Caki2 (cell line): ENCODE measurements at regions not wholly inside any gene's neighbourhood (a gene's known extent, or its start where the extent isn't known, plus 50 kb on each side); places are given as distances from the start of the nearest gene placed in this dataset.
"Not testable (repeated sequence)": the region's sequence is repeated elsewhere in the genome, so short reads cannot be mapped to it uniquely, and the experiment has no call there.

Experiments
- DNase-seq: peaks from one replicate; pipeline ENCODE4 v3.0.0-alpha.2; 2015; ENCODE audit warnings: low read depth
- in situ Hi-C: cut with HindIII; loops from 2 replicates; pipeline ENCODE4 v1.10.0; 2016; ENCODE audit warnings: low sequenced_read_pairs, low pct_unique_long_range_greater_than_20kb, mixed read lengths

DNA sequence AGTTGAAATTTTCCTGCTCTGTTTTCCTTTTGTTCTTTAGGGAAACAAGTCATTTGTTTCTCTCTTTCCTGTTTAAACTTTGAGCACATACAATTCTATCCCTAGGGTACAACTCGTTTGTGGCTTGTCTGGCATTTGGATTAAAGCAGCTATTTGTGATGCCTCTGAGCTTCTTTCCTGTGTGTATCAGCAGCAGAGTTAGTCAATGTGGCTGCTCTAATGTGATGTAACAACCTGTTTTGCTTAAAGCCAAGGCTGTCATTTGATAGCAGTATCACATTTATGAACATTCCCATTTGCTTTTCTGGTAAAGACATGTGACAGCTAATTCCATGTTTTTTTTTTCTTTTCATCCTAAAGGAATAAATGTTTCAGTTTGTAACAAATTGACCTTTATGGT is 314.3 kb upstream of the CHD1 start:
- in situ Hi-C loops, result no loop called here
- DNase-seq, result no peak

DNA sequence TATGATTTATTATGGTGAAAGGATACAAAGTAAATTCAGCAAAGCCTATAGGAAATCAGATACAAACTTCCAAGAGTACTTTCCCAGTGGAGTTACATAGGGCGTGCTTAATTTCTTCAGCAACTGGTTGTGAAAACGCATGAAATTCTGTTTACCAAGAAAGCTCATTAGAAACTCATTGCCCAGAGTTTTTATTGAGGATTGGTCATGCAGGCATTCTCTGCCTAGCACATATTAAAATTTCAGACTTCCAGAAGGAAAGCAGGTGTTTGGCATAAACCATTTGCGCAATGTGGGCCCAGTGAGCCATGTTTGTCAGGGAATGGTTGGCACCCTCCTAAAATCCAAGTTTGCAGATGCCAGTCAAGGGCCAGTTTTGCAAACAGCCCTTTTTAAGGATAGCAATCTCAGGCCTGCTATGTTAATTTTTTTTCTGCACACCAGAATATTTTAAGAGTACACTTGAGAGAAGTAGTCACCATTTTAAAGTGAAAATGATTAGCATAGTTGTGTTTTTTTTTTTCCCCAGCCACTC is 311.1 kb upstream of the CHD1 start:
- no peak for DNase-seq
- in situ Hi-C loops, result no loop called here

DNA sequence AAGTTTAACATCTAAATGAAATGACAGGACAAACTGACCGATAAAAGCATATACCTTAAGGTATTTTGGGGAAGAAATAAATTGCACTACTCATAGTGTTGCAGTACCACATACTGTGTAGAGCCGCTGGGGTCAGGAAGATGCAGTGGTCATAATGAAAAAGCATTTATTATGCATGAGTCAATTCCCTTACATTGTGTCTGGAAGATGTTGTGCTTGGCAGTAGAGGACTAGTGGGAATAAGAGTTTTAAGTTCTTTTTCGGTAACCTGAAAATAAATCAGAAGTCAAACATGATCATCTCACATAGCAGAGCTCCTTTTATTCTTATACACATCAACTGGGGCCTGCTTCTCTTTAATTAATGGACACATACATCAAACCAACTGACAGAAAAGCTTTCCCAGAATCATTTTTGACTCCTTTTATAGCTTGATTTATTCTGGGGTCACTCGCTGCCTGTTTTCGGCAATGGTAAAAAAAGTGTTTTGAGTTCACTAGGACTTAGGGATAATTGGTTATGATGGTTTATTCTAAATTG is 262.5 kb upstream of the CHD1 start:
- no peak for DNase-seq
- in situ Hi-C loops, result no loop called here

DNA sequence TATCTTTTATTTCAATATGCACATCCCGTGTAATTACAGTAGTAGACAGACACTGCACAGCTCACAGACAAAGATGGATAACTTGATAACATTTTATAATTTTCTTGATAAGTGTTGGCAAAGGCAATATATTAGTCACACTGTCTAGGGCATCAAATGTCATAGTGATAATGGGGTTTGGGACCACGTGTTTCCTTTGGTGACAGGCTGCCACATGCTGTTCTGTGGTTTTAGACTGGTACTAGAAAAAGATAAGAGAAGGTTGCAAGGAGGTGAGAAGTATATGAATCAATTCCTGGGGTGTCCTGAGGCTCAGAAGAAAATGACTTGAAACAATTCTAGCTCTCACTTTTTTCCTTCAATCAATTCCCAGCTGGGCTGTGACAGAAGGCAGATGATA is 258.8 kb upstream of the CHD1 start:
- in situ Hi-C loops, result no loop called here
- DNase-seq, result no peak

DNA sequence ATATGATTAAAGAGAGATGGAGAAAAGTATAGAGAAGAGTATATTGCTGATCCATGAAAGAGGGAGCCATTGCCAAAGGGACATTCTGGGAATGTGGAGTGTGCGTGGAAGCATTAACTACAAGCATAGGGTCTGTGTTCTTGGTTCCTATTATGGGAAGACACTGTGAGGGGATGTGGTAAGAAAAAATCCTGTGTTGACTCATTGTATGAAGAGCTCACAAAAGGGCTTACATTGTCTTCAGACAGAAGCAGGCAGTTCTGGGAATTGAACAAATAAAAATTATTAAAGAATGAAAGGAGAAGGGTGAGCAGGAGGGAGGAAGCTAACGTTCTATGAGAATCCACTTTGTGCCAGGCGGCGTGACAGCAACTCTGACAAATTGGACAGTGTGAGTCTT is 250.4 kb upstream of the CHD1 start:
- no peak for DNase-seq
- in situ Hi-C loops, result no loop called here

DNA sequence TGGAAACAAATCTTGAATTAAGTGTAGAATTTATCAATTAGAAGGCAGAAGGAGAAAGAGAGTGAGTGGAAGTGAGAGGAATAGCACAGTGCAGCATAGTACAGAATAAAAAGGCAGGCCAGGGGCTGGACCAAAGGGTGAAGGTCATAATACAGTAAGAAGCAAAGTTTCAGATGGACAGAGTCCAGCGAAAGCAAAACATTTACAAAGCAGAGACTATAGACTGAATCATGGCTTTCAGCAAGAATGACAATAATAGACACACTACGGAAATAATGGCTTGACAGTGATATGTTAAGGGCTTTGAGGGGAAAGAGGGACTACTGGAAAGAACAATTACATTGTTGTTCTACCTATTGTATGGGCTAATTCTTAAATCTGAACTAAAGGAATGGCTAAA is 249.0 kb upstream of the CHD1 start:
- DNase-seq, result no peak
- in situ Hi-C loops, result no loop called here

DNA sequence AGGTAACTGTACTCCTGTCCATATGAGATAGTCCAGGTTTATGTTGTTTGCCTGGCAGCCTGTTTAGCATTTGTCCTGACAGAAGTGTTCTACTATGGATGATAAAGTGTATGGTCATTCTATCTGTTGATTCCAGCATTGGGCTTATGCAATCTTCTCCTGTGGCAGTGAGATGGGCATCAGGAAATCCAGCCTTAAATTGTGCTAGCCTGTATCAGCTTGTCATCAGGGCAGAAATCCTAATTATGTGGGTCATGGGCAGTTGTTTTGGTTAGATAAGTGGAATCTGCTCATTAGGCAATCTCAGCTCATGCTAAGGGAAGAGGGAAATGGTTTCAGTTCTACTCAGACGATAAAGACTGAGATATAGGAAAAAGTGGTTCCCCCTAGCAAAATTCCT is 247.4 kb upstream of the CHD1 start:
- in situ Hi-C loops, result no loop called here
- DNase-seq, result no peak

DNA sequence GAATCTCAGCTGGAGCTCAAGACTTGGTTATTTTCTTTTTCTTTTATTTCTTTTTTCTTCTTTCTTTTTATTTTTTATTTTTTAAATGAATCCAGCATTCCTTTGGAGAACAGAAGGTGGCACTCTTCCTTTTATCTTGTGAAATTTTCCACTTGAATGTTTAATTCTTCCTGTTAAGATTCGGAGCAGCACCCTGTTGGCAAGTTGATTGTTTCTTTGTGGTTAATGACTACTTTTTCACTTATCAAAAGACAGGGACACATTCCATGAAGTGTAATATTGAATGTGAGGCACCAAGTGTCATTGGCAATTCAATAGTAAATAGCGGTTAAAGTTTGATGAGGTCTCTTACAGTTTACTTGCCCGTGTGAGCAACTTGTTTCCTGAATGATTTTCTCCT is 240.5 kb upstream of the CHD1 start:
- DNase-seq, result peak; percentile 45
- in situ Hi-C loops, result no loop called here

DNA sequence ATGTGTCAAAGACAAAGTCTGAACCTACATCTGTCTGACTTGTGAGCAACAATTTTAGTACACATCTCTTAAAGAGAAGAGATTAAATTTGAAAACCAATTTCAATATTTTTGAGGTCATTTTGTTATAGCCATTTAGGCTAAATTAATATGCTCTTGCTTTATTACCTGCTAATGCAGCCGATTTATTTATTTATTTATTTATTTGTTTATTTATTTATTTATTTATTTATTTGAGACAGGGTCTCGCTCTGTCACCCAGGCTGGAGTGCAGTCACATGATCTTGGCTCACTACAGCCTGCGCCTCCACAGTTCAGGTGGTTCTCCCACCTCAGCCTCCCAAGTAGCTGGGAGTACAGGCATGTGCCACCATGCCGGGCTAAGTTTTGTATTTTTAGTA is 232.7 kb upstream of the CHD1 start:
- in situ Hi-C loops, result not testable (repeated sequence)

DNA sequence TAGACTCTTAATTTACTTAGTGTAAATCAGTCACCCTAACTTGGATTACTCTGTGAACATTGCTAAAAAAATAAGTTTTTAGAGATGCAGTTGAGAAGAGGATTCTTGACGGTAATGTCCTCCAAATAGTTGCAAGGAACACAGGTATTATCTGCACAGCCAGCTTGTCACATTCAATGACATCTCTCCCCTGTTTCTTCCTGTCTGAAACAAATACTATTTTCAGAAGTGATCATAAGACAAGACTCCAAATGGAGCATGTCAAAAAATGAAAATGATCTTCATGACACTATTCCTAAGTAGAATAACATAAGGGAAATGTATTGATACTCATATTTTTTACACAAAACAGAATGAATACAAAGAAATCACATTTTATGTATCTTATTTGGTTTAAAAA is 227.9 kb upstream of the CHD1 start:
- in situ Hi-C loops, result no loop called here
- DNase-seq, result no peak

More for the DNA sequence above, 232.7 kb upstream of the CHD1 start:
- not testable (repeated sequence) for DNase-seq

DNA sequence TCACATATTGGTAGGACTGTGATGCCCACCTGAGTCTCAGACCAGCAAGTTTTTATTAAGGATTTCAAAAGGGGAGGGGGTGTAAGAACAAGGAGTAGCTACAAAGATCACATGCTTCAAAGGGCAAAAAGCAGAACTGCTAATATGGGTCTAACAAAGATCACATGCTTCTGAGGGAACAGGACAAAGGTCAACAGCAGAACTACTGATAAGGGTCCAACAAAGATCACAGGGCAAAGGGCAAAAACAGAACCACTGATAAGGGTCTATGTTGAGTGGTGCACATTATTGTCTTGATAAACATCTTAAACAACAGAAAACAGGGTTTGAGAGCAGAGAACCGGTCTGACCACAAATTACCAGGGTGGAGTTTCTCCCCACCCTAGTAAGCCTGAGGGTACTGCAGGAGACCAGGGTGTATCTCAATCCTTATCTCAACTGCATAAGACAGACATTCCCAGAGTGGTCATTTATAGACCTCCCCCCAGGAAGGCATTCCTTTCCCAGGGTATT is 214.5 kb upstream of the CHD1 start:
- in situ Hi-C loops, DNase-seq: not testable (repeated sequence)

DNA sequence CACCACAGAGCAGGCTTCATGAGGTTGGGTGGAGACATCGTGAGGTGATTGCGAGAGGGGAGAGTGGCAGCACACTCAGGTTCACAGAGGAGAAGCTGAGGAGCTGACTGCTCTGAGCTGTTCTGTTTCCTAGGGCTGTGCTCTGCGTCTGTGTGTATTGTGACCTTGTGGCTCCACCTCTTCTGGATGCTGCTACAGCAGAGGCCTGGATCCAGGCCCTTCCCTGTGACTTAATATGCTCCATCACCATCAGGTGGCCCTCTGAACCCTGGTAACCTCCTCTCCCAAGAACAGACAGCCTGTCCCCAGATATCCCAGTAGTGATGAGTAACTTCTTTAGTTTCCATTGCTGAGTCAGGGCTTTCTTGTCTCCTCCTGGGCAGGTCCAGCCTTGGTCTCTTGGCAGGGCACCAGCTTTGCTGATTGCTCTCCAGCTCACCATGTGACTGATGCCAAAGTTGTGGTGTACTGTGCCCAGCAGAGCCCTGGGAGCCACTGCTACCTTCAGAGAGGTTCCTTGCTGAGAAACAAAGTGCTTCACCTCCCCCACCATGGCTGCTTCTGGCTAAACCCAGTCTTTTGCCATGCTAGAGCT is 212.8 kb upstream of the CHD1 start:
- in situ Hi-C loops, result no loop called here
- peak; percentile 30 for DNase-seq

DNA sequence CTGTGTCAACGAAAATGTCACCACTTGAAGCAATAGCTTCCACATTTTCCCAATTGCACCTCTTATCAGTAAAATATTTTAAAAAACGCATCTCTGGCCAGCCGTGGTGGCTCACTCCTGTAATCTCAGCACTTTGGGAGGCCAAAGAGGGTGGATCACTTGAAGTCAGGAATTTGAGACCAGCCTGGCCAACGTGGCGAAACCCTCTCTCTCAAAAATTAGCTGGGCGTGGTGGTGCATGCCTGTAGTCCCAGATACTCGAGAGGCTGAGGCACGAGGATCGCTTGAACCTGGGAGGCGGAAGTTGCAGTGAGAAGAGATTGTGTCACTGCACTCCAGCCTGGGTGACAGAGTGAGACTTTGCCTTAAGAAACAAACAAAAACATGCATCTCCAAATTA is 210.1 kb upstream of the CHD1 start:
- in situ Hi-C loops, result no loop called here
- DNase-seq, result no peak

DNA sequence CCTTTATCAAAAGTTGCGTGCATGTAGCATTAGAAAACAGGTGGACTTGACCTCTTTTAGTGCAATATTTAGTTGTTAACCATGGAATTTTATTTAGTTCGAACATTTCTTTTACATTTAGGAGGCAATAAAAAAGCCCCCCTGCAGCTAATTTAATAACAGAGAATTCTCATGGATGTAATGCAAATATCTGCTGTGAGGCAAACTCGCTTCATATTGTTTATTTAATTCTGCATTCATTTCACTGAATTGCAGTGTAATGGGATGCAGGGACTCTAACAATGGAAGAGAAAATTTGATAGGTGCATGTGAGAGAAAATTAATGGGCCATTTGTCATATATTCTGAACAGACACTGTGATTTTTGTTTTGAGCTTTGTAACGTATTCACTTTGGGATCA is 205.1 kb upstream of the CHD1 start:
- DNase-seq, result no peak
- in situ Hi-C loops, result no loop called here

DNA sequence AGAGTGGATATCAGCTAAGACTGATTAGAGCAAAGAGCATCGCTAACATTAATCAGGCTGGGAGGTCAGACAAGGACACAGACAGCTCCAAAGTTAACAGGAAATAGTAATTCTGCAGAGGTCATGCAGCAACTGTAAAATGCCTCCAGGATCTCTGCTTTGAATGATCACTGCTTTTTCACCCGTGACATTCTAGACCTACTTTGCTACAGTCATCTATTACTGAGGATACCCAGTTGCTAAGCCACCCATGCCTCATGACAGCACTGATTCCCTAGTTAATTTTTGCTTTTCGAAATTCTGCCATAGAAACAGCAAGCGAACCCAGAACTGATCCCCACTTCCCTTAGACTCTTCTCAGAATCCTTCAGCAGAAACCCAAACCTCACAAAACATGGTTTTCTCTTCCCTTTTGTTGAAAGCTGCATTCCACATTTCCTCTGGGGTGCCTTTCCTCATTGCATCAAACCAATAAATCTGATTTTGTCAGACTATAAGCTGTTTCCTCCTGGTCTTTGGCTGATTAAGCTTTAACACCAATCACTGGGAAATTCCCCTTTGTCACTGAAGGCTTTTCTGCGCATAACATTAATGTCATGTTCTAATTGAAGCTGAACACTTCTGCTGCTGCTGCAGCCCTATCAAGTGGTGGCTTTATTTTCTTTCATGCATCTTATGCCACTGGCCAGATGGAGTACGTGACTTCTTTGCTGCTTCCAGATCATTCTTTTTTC is 201.1 kb upstream of the CHD1 start:
- DNase-seq, result no peak
- in situ Hi-C loops, result no loop called here

DNA sequence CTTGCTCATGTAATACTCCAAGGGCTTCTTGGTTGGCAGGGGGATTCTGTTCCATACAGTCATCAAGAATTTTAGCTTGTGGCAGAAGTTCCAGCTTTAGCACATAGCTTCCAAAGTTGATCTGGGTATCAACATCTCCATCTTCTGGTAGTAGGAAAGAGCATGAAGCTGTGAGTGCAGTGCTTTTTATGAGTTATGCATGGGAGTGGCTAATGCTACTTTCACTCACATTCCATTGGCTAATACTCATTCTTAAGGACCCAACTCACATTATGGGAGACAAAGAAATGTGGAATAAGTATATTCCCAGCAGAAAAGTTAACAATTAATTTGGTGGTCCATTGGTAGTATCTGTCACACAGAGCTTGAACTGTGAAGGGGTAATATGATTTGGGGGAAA is 194.2 kb upstream of the CHD1 start:
- DNase-seq, result no peak
- in situ Hi-C loops, result no loop called here

DNA sequence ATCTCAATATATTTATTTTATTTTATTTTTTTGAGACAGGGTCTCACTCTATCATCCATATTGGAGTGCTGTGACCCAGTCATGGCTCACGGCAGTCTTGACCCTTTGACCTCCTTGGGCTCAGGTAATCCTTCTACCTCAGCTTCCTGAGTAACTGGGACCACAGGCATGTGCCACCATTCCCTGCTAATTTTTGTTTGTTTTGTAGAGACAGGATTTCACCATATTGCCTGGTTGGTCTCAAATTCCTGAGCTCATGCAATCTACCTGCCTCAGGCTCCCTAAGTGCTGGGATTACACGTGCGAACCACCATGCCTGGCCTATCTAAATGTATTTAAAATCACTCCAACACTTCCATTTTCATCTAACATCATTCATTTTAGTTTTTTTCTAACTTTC is 190.5 kb upstream of the CHD1 start:
- in situ Hi-C loops, result no loop called here
- DNase-seq, result no peak

DNA sequence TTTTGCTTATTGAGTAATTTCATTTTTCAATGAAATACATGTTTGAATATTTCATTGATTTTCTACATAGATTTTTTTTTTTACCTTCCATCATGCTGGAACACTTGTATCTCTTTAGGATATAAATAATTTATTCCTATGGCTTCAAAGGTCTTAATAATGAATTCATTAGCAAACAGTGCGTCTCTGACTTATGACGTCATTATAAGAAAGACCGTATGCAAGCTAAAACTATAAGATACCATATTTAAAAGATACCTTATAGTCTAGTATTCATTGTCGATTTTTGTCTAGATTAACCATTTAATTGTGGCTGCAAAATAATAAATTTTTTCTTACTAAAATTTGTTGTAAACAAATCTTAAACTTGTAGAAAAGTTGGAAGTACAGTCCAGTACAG is 187.7 kb upstream of the CHD1 start:
- in situ Hi-C loops, result no loop called here
- no peak for DNase-seq

DNA sequence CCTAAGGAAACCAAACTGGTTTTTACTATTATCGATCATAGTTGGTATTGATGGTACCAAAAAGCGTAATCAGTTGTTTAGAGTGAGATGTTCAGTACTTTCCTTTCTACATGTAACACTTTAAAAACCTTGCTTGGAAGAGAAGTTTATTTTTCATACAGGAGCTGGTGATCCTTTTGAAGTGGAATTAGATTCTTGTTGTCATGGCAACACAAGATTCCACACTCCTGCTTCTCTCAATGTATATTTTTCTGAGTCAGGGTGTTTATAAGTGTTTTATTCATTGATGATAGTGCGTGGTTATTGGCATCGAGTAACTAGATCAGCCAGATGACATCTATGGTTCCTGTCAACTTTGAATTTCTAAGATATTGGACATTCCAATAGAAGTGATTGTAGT is 181.1 kb upstream of the CHD1 start:
- in situ Hi-C loops, result no loop called here

DNA sequence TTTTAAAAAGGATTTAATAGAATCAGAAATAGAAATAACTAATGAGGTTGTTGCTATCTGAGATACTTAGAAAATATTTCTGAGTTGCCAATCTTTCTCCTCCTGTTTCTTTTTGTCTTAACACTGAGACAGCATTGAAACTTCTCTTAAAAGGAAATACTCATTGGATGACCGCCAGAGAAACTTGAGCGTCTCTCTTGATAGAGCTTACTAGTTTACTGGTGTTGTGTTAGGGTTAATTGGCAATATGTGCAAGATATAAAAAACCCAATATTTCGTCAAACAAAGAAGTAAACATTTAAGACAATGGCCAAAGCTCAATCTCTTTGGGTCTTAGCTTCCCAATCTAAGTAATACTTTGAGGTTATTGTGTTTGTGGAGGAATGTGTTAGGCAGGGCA is 176.4 kb upstream of the CHD1 start:
- in situ Hi-C loops, result no loop called here
- no peak for DNase-seq

More for the DNA sequence above, 181.1 kb upstream of the CHD1 start:
- no peak for DNase-seq
